Kidney (tissue), 13 donors: ENCODE measurements at regions not wholly inside any gene's neighbourhood (a gene's known extent, or its start where the extent isn't known, plus 50 kb on each side); places are given as distances from the start of the nearest gene placed in this dataset.

Experiments used
- DNase-seq, 5 donors: peaks; one replicate each; pipeline ENCODE4 v3.0.0-alpha.2; 2013 to 2020
- FAIRE-seq: peaks from 2 replicates; lab custom pipeline; 2012; peaks lifted over from hg19 to GRCh38; lab: Jason Lieb, UNC
- H3K27ac ChIP-seq, 2 donors: one replicate each; pipeline ENCODE4 v1.7.0; 2013; ENCODE audit warnings: low read depth in 2 of 2, low read length in 2 of 2, inconsistent platforms in 1 of 2
- H3K27me3 ChIP-seq: one replicate; pipeline ENCODE4 v1.7.1; 2013; ENCODE audit warnings: low read length, inconsistent platforms; ENCODE audit not compliant: control insufficient read depth, insufficient read depth
- H3K36me3 ChIP-seq, 3 donors: one replicate each; pipeline versions ENCODE4 v1.7.0 to v1.7.1; 2013; ENCODE audit warnings: low read length in 3 of 3, control low read depth in 1 of 3, inconsistent platforms in 1 of 3; ENCODE audit not compliant: insufficient read depth in 3 of 3, control insufficient read depth in 2 of 3
- H3K4me1 ChIP-seq, 3 donors: one replicate each; pipeline versions ENCODE4 v1.7.0 to v1.7.1; 2013; ENCODE audit warnings: low read length in 3 of 3, inconsistent platforms in 1 of 3, low read depth in 1 of 3; ENCODE audit not compliant: control insufficient read depth in 2 of 3, insufficient read depth in 2 of 3
- H3K4me3 ChIP-seq, 3 donors: one replicate each; pipeline versions ENCODE4 v1.7.0 to v1.8.1; 2013; ENCODE audit warnings: low read length in 3 of 3, control low read depth in 1 of 3, inconsistent platforms in 1 of 3
- H3K9ac ChIP-seq, 3 donors: one replicate each; pipeline versions ENCODE4 v1.7.0 to v1.7.1; 2013; ENCODE audit warnings: low read length in 3 of 3, control low read depth in 1 of 3, inconsistent platforms in 1 of 3
- H3K9me3 ChIP-seq, 3 donors: one replicate each; pipeline versions ENCODE4 v1.7.0 to v1.7.1; 2013; ENCODE audit warnings: low read length in 3 of 3, control low read depth in 1 of 3, inconsistent platforms in 1 of 3; ENCODE audit not compliant: control insufficient read depth in 2 of 3, insufficient read depth in 1 of 3
- CTCF ChIP-seq: IDR thresholded peaks from 3 replicates; pipeline ENCODE4 v1.5.1; 2012; ENCODE audit warnings: mild to moderate bottlenecking, moderate library complexity, borderline replicate concordance; ENCODE audit not compliant: insufficient read depth; ENCODE audit errors: extremely low read depth
- intact Hi-C: fragments of 100-400 bp; cut with DNase I; formaldehyde crosslinking; loops from one replicate; pipeline ENCODE4 v1.11.1; 2022
- donor health status: control.
- donor health status: control.
- donor health status: control.
- donor health status: control.
- donor health status: control.
- donor health status: DM: yes; HTN: yes; CAD: no.
- donor health status: Normal renal cell carcinoma (clear cell type).

DNA sequence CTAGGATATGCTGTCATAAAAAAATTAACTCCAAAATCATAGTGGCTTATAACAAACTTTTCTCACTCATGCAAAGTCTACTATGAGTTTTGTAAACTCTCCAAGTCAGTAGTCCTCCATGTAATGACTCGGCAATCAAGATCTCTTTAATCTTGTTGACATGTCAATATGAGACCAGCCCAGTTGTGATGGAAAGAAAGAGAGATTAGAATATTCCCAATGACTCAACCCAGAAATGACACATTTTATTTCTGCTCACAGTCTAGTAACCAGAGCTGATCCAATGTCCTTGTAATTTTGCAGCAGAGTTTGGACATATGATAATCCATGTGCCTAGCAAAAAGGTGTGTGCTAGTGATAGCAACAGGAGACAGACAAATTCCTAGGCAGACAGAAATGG, 112.6 kb upstream of the CNTN1 start:
- H3K36me3 ChIP-seq = no peaks in the 10 kb centered on the region
- intact Hi-C loops = no loop called here
- H3K9me3 ChIP-seq = peaks cover 0 to 7% (median 0%) of the 10 kb centered on the region in 3 donors
- no peak overlapping the region for H3K4me3 ChIP-seq
- H3K4me1 ChIP-seq = no peaks in the 10 kb centered on the region
- no peak for TF ChIP-seq CTCF
- FAIRE-seq (no peak), DNase-seq (no peak)
- no peak overlapping the region for H3K9ac ChIP-seq
- no peak overlapping the region for H3K27ac ChIP-seq
- H3K27me3 ChIP-seq = no peaks in the 10 kb centered on the region

- TF ChIP-seq CTCF = no peak
- Histone ChIP-seq H3K27ac (no peak overlapping the region), H3K9ac (no peak overlapping the region), H3K4me1 (no peaks in the 10 kb centered on the region), H3K9me3 (peaks cover 0 to 7% (median 0%) of the 10 kb centered on the region in 3 donors), H3K27me3 (no peaks in the 10 kb centered on the region), H3K4me3 (no peak overlapping the region), H3K36me3 (no peaks in the 10 kb centered on the region)
- DNase-seq (no peak), FAIRE-seq (no peak)
- intact Hi-C loops = no loop called here
Measured at GRCh38 chr12:40580346-40580745, 111.9 kb upstream of the CNTN1 start.

DNA sequence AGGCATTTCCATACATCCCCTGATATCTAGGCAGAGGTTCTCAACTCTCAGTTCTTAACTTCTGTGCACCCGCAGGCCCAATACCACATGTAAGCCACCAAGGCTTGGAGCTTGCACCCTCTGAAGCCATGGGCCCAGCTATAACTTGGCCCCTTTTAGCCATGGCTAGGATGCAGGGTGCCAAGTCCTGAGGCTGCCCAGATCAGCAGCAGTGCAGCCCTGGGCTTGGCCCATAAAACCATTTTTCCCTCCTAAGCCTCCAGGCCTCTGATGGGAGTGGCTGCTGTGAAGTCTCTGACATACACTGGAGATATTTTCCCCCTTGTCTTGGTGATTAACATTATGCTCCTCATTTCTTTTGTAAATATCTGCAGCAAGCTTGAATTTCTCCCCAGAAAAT, 110.3 kb upstream of the CNTN1 start:
- no peak overlapping the region for H3K9ac ChIP-seq
- H3K9me3 ChIP-seq = peaks cover 0 to 7% (median 0%) of the 10 kb centered on the region in 3 donors
- no peaks in the 10 kb centered on the region for H3K36me3 ChIP-seq
- intact Hi-C loops = no loop called here
- FAIRE-seq = no peak
- no peaks in the 10 kb centered on the region for H3K4me1 ChIP-seq
- DNase-seq = no peak
- H3K27me3 ChIP-seq = no peaks in the 10 kb centered on the region
- H3K4me3 ChIP-seq = no peak overlapping the region
- no peak overlapping the region for H3K27ac ChIP-seq
- TF ChIP-seq CTCF = no peak

- DNase-seq (no peak), FAIRE-seq (no peak)
- intact Hi-C loops = no loop called here
- Histone ChIP-seq H3K36me3 (no peaks in the 10 kb centered on the region), H3K9ac (no peak overlapping the region), H3K27me3 (no peaks in the 10 kb centered on the region), H3K27ac (no peak overlapping the region), H3K4me3 (no peak overlapping the region), H3K9me3 (peaks cover 0 to 7% (median 0%) of the 10 kb centered on the region in 3 donors), H3K4me1 (no peaks in the 10 kb centered on the region)
- TF ChIP-seq CTCF = no peak
Measured at GRCh38 chr12:40583743-40584142, 108.5 kb upstream of the CNTN1 start.
